Lower leg skin (tissue), 3 donors: ENCODE measurements at regions not wholly inside any gene's neighbourhood (a gene's known extent, or its start where the extent isn't known, plus 50 kb on each side); places are given as distances from the start of the nearest gene placed in this dataset.

Experiments
- POLR2A ChIP-seq, 2 donors: fragments of 450-650 bp; IDR thresholded peaks; one replicate each; pipeline ENCODE4 v1.6.1; 2016 to 2017; ENCODE audit warnings: antibody characterized with exemption in 2 of 2, mild to moderate bottlenecking in 1 of 2, moderate library complexity in 1 of 2
- TF ChIP-seq, protein P1 (sequence below), 3 donors: fragments of 450-650 bp; IDR thresholded peaks; one replicate each; pipeline ENCODE4 v1.5.1; 2016; ENCODE audit warnings: antibody characterized with exemption in 3 of 3, mild to moderate bottlenecking in 3 of 3, moderate library complexity in 2 of 3

DNA sequence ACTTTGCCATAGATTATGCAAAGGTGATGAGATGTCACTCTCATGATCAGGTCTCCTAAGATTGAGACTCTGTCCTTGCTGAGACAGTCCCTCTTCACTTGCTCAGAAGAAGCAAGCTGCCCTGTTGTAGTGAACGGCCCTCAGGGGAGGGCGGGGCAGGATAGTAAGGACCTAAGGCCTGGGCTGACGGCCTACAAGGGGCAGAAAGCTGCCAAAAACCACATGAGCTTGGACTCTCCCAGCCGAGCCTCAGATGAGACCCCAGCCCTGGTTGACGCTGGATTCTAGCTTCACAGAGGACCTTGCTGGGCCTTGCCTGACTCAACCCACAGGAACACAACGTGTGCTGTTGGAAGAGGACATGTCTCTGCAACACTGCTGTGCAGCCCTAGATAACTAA is 1182.5 kb downstream of the TBC1D22A start:
- TF ChIP-seq, protein P1, sequence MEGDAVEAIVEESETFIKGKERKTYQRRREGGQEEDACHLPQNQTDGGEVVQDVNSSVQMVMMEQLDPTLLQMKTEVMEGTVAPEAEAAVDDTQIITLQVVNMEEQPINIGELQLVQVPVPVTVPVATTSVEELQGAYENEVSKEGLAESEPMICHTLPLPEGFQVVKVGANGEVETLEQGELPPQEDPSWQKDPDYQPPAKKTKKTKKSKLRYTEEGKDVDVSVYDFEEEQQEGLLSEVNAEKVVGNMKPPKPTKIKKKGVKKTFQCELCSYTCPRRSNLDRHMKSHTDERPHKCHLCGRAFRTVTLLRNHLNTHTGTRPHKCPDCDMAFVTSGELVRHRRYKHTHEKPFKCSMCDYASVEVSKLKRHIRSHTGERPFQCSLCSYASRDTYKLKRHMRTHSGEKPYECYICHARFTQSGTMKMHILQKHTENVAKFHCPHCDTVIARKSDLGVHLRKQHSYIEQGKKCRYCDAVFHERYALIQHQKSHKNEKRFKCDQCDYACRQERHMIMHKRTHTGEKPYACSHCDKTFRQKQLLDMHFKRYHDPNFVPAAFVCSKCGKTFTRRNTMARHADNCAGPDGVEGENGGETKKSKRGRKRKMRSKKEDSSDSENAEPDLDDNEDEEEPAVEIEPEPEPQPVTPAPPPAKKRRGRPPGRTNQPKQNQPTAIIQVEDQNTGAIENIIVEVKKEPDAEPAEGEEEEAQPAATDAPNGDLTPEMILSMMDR (IDR thresholded peaks at IDR 0.05), result no peak
- no peak for TF ChIP-seq POLR2A (IDR thresholded peaks at IDR 0.05)
